Kidney glomerular epithelial cell (primary cell): ENCODE measurements at regions not wholly inside any gene's neighbourhood (a gene's known extent, or its start where the extent isn't known, plus 50 kb on each side); places are given as distances from the start of the nearest gene placed in this dataset.
"Not testable (repeated sequence)": the region's sequence is repeated elsewhere in the genome, so short reads cannot be mapped to it uniquely, and the experiment has no call there.

Experiments
- DNase-seq: peaks from one replicate; lab custom pipeline; 2025; lab: John Stamatoyannopoulos, UW

DNA sequence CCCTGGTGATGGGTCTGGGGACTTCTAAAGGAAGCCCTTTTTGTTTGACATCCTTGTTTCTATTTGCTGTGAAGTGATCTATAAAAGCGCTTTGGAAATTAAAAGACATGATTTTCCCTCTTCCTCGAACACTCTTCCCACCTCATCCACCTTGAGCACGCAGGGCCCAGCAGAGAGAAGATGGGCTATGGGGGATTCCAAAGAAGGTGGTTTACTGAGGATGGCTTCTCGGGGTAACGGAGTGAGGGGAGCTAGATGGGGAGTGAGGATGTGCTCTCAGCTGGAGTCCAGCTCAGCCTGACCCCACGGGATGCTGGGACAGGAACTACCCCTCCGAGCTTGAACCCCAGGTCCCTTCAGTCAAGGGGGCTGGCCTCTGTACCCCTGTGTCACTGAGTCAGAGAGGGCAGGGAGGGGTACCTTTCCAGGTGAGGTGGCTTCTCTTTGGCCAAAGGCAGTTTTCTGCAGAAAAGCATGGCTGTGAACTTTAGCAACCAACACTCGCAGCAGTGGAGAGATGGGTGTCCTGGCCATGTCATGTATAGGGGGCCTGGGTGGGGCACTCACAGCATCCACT is 180.7 kb upstream of the SMAD3 start:
- DNase-seq, result no peak

DNA sequence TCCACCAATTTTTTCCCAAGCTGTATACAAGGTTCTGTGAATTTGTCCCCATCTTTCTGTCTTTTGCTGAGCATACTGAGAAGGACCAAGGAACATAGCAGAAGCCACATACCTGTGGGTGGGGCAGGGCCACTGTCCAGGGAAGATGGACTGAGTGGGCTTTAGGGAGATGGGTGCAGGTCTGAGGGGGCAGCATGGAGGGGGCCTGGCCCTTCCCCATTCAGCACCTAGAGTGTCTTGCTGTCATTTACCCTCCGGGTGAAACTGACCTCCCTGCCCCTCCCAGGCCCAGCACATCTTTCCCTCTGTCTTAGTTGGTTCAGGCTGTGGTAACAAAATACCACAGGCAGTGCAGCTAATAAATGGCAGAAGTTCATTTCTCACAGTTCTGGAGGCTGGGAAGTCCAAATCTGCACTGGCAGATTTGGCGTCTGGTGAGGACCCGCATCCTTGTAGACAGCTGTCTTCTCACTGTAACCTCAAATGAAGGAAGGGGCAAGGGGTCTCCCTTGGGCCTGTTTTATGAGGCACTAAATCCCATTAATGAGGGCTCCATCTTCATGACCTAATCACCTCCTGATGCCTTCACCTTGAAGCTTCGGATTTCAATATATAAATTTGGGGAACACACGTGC is 180.0 kb upstream of the SMAD3 start:
- no peak for DNase-seq

- DNase-seq, result no peak
These were observed 179.1 kb upstream of the SMAD3 start for GRCh38 chr15:66886241-66886675.

- no peak for DNase-seq
These were observed 178.6 kb upstream of the SMAD3 start for GRCh38 chr15:66886686-66887273.

- DNase-seq, result not testable (repeated sequence)
These were observed 176.1 kb upstream of the SMAD3 start for GRCh38 chr15:66889298-66889697.

GRCh38 chr15:66891776-66892175 is 173.6 kb upstream of the SMAD3 start:
- no peak for DNase-seq

DNA sequence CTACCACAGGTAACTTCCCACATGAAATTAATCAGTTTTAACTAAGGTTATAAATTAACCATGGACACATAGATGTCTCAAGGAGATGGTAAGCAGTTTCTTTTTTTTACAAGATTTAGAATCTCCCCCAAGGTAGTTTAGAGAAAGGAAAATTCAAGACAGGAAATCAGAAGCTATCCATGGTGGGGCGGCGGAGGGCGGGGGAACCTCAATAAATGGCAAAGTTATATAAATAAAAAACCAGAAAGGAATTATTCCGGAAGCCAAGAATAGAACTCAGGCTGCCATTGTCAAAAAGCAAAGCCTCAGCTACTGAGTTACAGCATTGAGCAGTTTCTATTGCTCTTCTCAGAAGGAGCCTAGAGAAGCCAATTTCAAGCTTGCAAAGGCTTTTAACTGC is 172.1 kb upstream of the SMAD3 start:
- DNase-seq, result no peak

DNA sequence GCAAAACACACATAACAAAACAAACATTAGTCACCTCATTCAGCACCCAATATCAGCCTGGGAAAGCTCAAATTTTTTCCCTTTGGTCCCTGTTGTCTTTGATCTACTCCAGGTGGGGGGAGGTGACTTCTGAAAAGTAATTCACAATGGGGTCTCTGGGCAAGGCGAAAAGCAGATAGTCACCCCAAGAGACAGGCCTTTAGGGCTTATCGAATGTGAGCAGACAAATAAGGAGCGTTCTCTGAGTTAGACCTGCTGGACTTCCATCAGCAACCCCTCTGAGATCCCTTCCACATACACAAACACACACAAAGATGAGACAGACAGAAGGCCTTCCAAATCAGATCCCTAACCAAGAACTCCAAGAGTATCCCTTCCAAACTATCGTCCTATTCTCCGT is 171.0 kb upstream of the SMAD3 start:
- DNase-seq, result no peak

GRCh38 chr15:66894986-66895780 is 170.2 kb upstream of the SMAD3 start:
- no peak for DNase-seq

DNA sequence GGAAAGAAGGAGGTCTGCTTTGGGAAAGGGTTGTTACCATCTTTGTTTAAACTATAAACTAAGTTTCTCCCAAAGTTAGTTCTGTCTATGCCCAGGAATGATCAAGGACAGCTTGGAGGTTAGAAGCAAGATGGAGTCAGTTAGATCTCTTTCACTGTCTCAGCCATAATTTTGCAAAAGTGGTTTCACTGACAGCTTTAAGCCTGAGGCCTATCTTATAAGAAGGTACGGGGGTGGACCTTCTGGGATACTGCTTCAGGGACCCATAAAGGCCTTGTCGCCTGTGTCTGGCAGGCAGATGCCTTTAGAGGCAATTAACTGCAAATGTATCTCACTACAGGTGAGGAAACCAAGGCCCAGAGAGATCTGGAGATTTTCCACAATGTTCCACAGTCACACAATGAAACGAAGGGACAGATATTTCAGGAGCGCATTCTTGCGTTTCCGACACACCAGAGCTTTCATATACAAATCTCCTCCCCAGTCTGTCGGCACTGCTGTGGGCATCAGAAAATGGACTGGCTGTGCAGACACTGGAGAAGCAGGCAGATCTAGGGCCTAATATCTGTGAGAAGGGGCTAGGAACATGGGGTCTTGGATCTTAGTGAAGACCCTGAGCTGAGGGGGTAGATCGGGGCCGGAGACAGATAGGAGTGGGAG is 169.5 kb upstream of the SMAD3 start:
- no peak for DNase-seq

- no peak for DNase-seq
These were observed 168.8 kb upstream of the SMAD3 start for GRCh38 chr15:66896611-66897010.

DNA sequence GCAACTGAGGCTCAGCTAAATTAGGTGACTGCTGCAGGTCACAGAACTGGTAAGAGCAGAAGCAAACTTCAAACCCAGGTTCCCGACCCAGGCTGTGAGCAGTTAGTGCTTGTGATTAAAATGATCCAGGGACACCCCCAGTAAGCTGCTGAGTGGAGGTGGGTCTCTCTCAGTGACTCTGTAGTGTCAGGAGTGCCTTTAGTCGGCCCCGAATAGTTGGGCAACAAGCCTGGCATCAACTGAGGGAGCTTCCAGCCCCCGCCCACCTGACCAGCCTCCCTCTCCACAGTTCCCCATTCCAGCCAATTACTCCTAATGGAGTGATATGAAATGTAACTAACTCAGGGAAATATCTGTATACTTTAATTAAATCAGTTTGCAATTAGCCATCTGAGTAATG is 168.0 kb upstream of the SMAD3 start:
- no peak for DNase-seq

GRCh38 chr15:66897971-66898370 is 167.4 kb upstream of the SMAD3 start:
- no peak for DNase-seq

DNA sequence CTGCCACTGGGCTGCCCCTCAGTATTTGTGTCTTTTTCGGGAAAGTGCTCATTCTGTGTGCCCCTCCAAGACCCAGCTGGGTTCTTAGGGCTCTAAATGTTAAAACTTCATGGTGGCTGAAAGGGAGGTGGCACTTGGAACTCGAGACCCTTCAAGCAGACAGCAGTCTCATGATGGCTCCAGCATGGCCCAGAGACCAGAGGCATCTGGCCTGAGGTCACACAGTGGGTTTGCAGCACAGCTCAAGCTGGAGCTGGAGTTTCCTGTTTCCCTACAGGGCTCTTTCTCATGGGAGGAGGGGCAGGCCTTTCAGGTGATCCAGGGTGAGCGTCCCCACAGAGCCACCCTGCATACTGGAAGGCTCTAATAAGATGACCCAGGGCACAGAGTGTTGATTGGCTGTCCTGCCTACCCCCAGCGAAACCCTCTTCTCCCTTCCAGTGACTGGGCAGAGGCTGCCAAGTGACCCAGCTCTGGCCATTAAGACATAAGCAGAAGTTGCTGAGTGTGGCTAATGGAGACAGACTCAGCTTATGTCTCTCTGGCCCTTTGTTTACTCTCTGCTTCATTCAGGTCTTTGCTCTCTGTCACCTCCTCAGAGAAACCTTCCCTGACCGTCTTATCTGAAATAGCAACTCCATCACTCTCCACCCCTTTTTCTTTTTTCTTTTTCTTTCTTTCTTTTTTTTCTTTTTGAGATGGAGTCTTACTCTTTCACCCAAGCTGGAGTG is 166.6 kb upstream of the SMAD3 start:
- DNase-seq, result no peak

GRCh38 chr15:66899555-66900350 is 165.6 kb upstream of the SMAD3 start:
- DNase-seq, result no peak

DNA sequence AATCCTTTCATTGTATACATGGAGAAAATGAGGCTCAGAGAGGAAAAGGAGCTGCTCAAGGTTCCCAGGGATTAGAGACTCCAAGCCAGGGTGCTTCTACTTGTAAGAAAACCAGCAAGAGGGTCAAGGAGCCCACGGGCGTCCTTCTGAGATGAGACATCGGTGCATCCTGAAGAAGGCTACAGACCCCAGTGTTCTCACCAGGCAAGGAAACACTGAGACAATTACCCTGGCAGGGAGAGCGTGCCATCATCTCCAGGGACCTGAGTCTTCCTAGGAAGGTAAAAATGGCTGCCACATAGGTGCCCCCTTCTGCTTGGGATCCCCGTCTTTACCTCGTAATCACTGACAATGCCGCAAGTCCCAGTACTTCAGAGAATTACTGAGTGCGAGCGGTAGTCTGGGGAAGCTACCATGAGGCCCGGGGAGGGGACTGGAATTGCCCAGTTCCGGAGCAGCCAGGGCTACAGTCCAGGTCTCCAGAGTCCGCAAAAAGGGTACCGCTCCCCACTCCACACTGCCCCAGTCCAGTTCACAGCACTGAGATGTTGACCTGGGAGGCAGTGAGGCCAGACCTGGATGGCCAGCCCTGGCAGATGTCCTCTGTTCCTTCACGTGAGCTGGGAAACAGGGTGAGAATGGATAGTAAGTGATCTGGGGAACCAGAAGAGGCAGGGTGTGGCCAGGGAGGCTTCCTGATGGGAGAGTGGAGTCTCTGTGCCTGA is 164.7 kb upstream of the SMAD3 start:
- DNase-seq, result no peak

GRCh38 chr15:66901336-66902100 is 163.9 kb upstream of the SMAD3 start:
- no peak for DNase-seq

DNA sequence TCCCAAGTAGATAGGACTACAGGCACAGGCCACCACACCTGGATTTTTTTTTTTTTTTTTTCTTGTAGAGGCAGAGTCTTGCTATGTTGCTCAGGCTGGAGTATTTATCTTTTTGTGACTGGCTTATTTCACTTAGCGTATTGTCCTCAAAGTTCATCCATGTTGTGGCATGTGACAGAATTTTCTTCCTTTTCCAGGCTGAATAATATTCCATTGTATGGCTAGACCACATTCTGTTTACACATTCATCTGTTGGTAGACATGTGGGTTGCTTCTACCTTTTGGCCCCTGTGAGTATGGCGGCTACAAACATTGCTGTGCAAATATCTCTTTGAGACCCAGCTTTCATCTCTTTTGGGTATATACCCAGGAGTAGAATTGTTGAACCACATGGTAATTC is 160.2 kb upstream of the SMAD3 start:
- DNase-seq, result no peak

DNA sequence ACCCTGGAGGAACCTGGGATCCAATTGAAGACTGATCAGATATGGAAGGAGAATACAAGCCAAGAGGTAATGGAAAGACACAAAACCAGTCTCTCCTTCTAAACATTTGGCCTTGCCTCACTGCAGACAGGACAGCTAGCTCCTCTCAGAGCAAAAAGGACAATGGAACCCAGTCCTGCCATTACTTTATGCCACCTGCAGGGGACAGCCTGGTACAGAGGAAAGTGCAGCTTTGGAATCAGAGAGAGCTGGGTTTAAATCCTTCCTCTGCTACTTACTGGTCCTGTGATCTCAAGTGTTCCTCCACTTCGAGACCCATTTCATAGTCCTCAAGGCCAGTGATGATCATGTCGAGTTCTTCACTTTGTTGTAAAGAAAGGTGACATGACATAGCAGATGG is 159.4 kb upstream of the SMAD3 start:
- no peak for DNase-seq
